ENCODE measurements at regions not wholly inside any gene's neighbourhood (a gene's known extent, or its start where the extent isn't known, plus 50 kb on each side); places are given as distances from the start of the nearest gene placed in this dataset.

GRCh38 chr2:513981-514706 is 163.1 kb downstream of the TMEM18 start:
- TF ChIP-seq, protein P1, sequence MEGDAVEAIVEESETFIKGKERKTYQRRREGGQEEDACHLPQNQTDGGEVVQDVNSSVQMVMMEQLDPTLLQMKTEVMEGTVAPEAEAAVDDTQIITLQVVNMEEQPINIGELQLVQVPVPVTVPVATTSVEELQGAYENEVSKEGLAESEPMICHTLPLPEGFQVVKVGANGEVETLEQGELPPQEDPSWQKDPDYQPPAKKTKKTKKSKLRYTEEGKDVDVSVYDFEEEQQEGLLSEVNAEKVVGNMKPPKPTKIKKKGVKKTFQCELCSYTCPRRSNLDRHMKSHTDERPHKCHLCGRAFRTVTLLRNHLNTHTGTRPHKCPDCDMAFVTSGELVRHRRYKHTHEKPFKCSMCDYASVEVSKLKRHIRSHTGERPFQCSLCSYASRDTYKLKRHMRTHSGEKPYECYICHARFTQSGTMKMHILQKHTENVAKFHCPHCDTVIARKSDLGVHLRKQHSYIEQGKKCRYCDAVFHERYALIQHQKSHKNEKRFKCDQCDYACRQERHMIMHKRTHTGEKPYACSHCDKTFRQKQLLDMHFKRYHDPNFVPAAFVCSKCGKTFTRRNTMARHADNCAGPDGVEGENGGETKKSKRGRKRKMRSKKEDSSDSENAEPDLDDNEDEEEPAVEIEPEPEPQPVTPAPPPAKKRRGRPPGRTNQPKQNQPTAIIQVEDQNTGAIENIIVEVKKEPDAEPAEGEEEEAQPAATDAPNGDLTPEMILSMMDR (IDR thresholded peaks at IDR 0.05; ENCODE audit: insufficient read depth, low read length, missing control alignments): no peak
- ChIA-PET CTCF (no interaction called here), POLR2A (no interaction called here)
- no peak for DNase-seq (ENCODE audit: low read depth, low spot score)
- no peak overlapping the region for H3K4me3 ChIP-seq (ENCODE audit: low read depth, low read length)

GRCh38 chr2:510839-511238 is 166.4 kb downstream of the TMEM18 start:
- ChIA-PET CTCF (no interaction called here), POLR2A (no interaction called here)
- TF ChIP-seq, protein P1 (IDR thresholded peaks at IDR 0.05; ENCODE audit: insufficient read depth, low read length, missing control alignments): no peak
- no peak for DNase-seq (ENCODE audit: low read depth, low spot score)
- H3K4me3 ChIP-seq (ENCODE audit: low read depth, low read length): no peak overlapping the region

GRCh38 chr2:509888-510287 is 167.3 kb downstream of the TMEM18 start:
- TF ChIP-seq, protein P1 (IDR thresholded peaks at IDR 0.05; ENCODE audit: insufficient read depth, low read length, missing control alignments): no peak
- no peak for DNase-seq (ENCODE audit: low read depth, low spot score)
- ChIA-PET CTCF (no interaction called here), POLR2A (no interaction called here)
- no peak overlapping the region for H3K4me3 ChIP-seq (ENCODE audit: low read depth, low read length)

GRCh38 chr2:508121-508520 is 169.1 kb downstream of the TMEM18 start:
- POLR2A ChIA-PET: no interaction called here
- no peak overlapping the region for H3K4me3 ChIP-seq (ENCODE audit: low read depth, low read length)
- CTCF ChIA-PET: no interaction called here
- DNase-seq (ENCODE audit: low read depth, low spot score): no peak
- TF ChIP-seq, protein P1 (IDR thresholded peaks at IDR 0.05; ENCODE audit: insufficient read depth, low read length, missing control alignments): no peak

GRCh38 chr2:506866-507265 is 170.3 kb downstream of the TMEM18 start:
- DNase-seq (ENCODE audit: low read depth, low spot score): no peak
- ChIA-PET POLR2A (no interaction called here), CTCF (no interaction called here)
- TF ChIP-seq, protein P1 (IDR thresholded peaks at IDR 0.05; ENCODE audit: insufficient read depth, low read length, missing control alignments): no peak
- H3K4me3 ChIP-seq (ENCODE audit: low read depth, low read length): no peak overlapping the region

GRCh38 chr2:506451-506850 is 170.8 kb downstream of the TMEM18 start:
- no peak overlapping the region for H3K4me3 ChIP-seq (ENCODE audit: low read depth, low read length)
- ChIA-PET CTCF (no interaction called here), POLR2A (no interaction called here)
- DNase-seq (ENCODE audit: low read depth, low spot score): no peak
- TF ChIP-seq, protein P1 (IDR thresholded peaks at IDR 0.05; ENCODE audit: insufficient read depth, low read length, missing control alignments): no peak
